PC-3 (cell line): ENCODE measurements at regions not wholly inside any gene's neighbourhood (a gene's known extent, or its start where the extent isn't known, plus 50 kb on each side); places are given as distances from the start of the nearest gene placed in this dataset.

Source experiments
- ATAC-seq: fragments of 200-7000 bp; cut with Tn5 transposase; 2 replicates; pipeline ENCODE4 v1.9.1; 2020; ENCODE audit warnings: mild to moderate bottlenecking, moderate library complexity
- BruUV-seq: library from RNA; stranded (reverse); fragments of 400-500 nt; replicated peaks from 2 replicates; lab custom pipeline; 2021; lab: Mats Ljungman, UMichigan
- CTCF ChIA-PET: fragments of 300-600 bp; sonication (Branson Sonifier 250); formaldehyde crosslinking; loops from one replicate; lab custom pipeline; 2022; ENCODE audit warnings: antibody characterized with exemption; lab: Charles Lee
- POLR2A ChIA-PET: fragments of 300-600 bp; sonication (Branson Sonifier 250); formaldehyde crosslinking; loops from one replicate; lab custom pipeline; 2022; ENCODE audit warnings: antibody characterized with exemption; ENCODE audit not compliant: unreplicated experiment; lab: Charles Lee
- DNase-seq: peaks from one replicate; pipeline ENCODE4 v3.0.0-alpha.2; 2015
- H2AFZ ChIP-seq: fragments of 300-600 bp; sonication (generic); 2 replicates; pipeline ENCODE4 v1.6.0; 2016; ENCODE audit warnings: antibody characterized with exemption, low read length
- H3F3A ChIP-seq: fragments of 300-600 bp; sonication (generic); one replicate; pipeline ENCODE4 v1.6.0; 2017; ENCODE audit warnings: antibody characterized with exemption, low read length, control low read depth, mild to moderate bottlenecking; ENCODE audit not compliant: unreplicated experiment
- H3K27ac ChIP-seq: fragments of 300-600 bp; sonication (generic); 2 replicates; pipeline ENCODE4 v1.5.1; 2016; ENCODE audit warnings: mild to moderate bottlenecking, low read length
- H3K27me3 ChIP-seq: fragments of 300-600 bp; sonication (generic); 2 replicates; pipeline ENCODE4 v1.6.1; 2016; ENCODE audit warnings: low read length, mixed read lengths
- H3K36me3 ChIP-seq: fragments of 300-600 bp; sonication (generic); 2 replicates; pipeline ENCODE4 v1.6.1; 2016; ENCODE audit warnings: low read depth, mixed run types, low read length, mixed read lengths
- H3K4me1 ChIP-seq: fragments of 300-600 bp; sonication (generic); 2 replicates; pipeline ENCODE4 v1.5.1; 2016; ENCODE audit warnings: low read length; ENCODE audit not compliant: insufficient read depth
- H3K4me2 ChIP-seq: fragments of 300-600 bp; sonication (generic); 2 replicates; pipeline ENCODE4 v1.6.0; 2016; ENCODE audit warnings: low read length
- H3K4me3 ChIP-seq: fragments of 300-600 bp; sonication (generic); 2 replicates; pipeline ENCODE4 v1.5.1; 2016; ENCODE audit warnings: mild to moderate bottlenecking, low read length, mixed read lengths
- H3K79me2 ChIP-seq: fragments of 300-600 bp; sonication (generic); 2 replicates; pipeline ENCODE4 v1.6.1; 2017; ENCODE audit warnings: low read length, mixed read lengths
- H3K9ac ChIP-seq: fragments of 300-600 bp; sonication (generic); 2 replicates; pipeline ENCODE4 v1.6.0; 2016; ENCODE audit warnings: mild to moderate bottlenecking, low read length
- H3K9me2 ChIP-seq: fragments of 300-600 bp; sonication (generic); replicated peaks from 2 replicates; pipeline ENCODE4 v1.6.1; 2016; ENCODE audit warnings: mixed run types, low read length, mixed read lengths
- H3K9me3 ChIP-seq: fragments of 300-600 bp; sonication (generic); 2 replicates; pipeline ENCODE4 v1.6.1; 2016; ENCODE audit warnings: low read length, mixed read lengths
- H4K20me1 ChIP-seq: fragments of 300-600 bp; sonication (generic); 2 replicates; pipeline ENCODE4 v1.6.1; 2016; ENCODE audit warnings: low read length, mixed read lengths
- CTCF ChIP-seq: fragments of 300-600 bp; sonication (generic); conservative IDR thresholded peaks from 2 replicates; pipeline ENCODE4 v1.5.1; 2017; ENCODE audit warnings: antibody characterized with exemption, low read depth, mild to moderate bottlenecking, low read length
- EZH2 ChIP-seq: fragments of 300-600 bp; sonication (generic); IDR thresholded peaks from one replicate; pipeline ENCODE4 v1.6.1; 2017; ENCODE audit warnings: antibody characterized with exemption, mild to moderate bottlenecking, low read length; ENCODE audit not compliant: unreplicated experiment
- EZH2phosphoT487 ChIP-seq: fragments of 300-600 bp; sonication (generic); IDR thresholded peaks from 2 replicates; pipeline ENCODE4 v1.6.1; 2018; ENCODE audit warnings: mild to moderate bottlenecking, antibody characterized with exemption, low read length, borderline replicate concordance
- intact Hi-C: fragments of 100-400 bp; cut with micrococcal nuclease; formaldehyde crosslinking; loops from 2 replicates; pipeline ENCODE4 v1.9.0; 2023

- Histone ChIP-seq H2AFZ (no peak overlapping the region), H3K27ac (no peak overlapping the region), H3K4me2 (no peak overlapping the region), H3K9ac (no peak overlapping the region), H3K9me3 (no peaks in the 10 kb centered on the region), H3K4me1 (peaks cover 8% of the 10 kb centered on the region), H3K4me3 (no peak overlapping the region), H3K9me2 (no peaks in the 10 kb centered on the region), H3F3A (no peaks in the 10 kb centered on the region), H3K36me3 (no peaks in the 10 kb centered on the region), H4K20me1 (no peaks in the 10 kb centered on the region), H3K79me2 (no peaks in the 10 kb centered on the region), H3K27me3 (no peaks in the 10 kb centered on the region)
- ChIA-PET POLR2A (no interaction called here), CTCF (no interaction called here)
- intact Hi-C loops = loop anchor here (10.0 kb wide), 1 partner anchor 263 kb away; no protein-coding TSS in a partner anchor
- DNase-seq (no peak), ATAC-seq (no peak)
- BruUV-seq = no TSS peak
- no peak for TF ChIP-seq EZH2phosphoT487
Observed at GRCh38 chr14:34231626-34232025, 230.4 kb downstream of the SPTSSA start.

- H4K20me1 ChIP-seq = no peaks in the 10 kb centered on the region
- POLR2A ChIA-PET = no interaction called here
- no peak for TF ChIP-seq EZH2
- TF ChIP-seq EZH2phosphoT487 = no peak
- TF ChIP-seq CTCF = no peak
- DNase-seq (no peak), ATAC-seq (no peak)
- no peak overlapping the region for H3K4me3 ChIP-seq
- no peaks in the 10 kb centered on the region for H3K9me3 ChIP-seq
- no peaks in the 10 kb centered on the region for H3F3A ChIP-seq
- no TSS peak for BruUV-seq
- H3K4me1 ChIP-seq = peaks cover 7% of the 10 kb centered on the region; the same call in 1 of the 2 replicates
- no peak overlapping the region for H3K9ac ChIP-seq
- no peak overlapping the region for H2AFZ ChIP-seq
- CTCF ChIA-PET = interaction anchor here (0.6 to 1.2 kb wide), 2 partner anchors 72 to 130 kb away, joined by 3 read pairs; no protein-coding TSS in a partner anchor
- no peaks in the 10 kb centered on the region for H3K9me2 ChIP-seq
- no peaks in the 10 kb centered on the region for H3K27me3 ChIP-seq
- H3K36me3 ChIP-seq = no peaks in the 10 kb centered on the region
- no peaks in the 10 kb centered on the region for H3K79me2 ChIP-seq
- intact Hi-C loops = loop anchor here (2.0 to 5.0 kb wide), 3 partner anchors 72 to 1652 kb away; no protein-coding TSS in a partner anchor
- no peak overlapping the region for H3K27ac ChIP-seq
- no peak overlapping the region for H3K4me2 ChIP-seq
Observed at GRCh38 chr14:34229140-34229539, 232.9 kb downstream of the SPTSSA start.

GRCh38 chr14:34228650-34228976 is 233.4 kb downstream of the SPTSSA start:
- H2AFZ ChIP-seq = no peak overlapping the region
- POLR2A ChIA-PET = no interaction called here
- BruUV-seq = no TSS peak
- DNase-seq (no peak), ATAC-seq (no peak)
- H3K4me3 ChIP-seq = no peak overlapping the region
- no peak overlapping the region for H3K9ac ChIP-seq
- no peaks in the 10 kb centered on the region for H3K9me3 ChIP-seq
- H3K27me3 ChIP-seq = no peaks in the 10 kb centered on the region
- intact Hi-C loops = loop anchor here (1.0 to 5.0 kb wide), 5 partner anchors 72 to 1651 kb away; no protein-coding TSS in a partner anchor
- H3K36me3 ChIP-seq = no peaks in the 10 kb centered on the region
- H3F3A ChIP-seq = no peaks in the 10 kb centered on the region
- CTCF ChIA-PET = interaction anchor here (0.5 to 1.2 kb wide), 2 partner anchors 72 to 130 kb away, joined by 3 to 4 read pairs; no protein-coding TSS in a partner anchor
- H3K9me2 ChIP-seq = no peaks in the 10 kb centered on the region
- no peak overlapping the region for H3K4me2 ChIP-seq
- no peak overlapping the region for H3K27ac ChIP-seq
- no peaks in the 10 kb centered on the region for H3K79me2 ChIP-seq
- no peaks in the 10 kb centered on the region for H4K20me1 ChIP-seq
- TF ChIP-seq EZH2 (no peak), CTCF (no peak), EZH2phosphoT487 (no peak)
- H3K4me1 ChIP-seq = peaks cover 9% of the 10 kb centered on the region; the same call in 1 of the 2 replicates
